GM13977 (cell line): ENCODE measurements at regions not wholly inside any gene's neighbourhood (a gene's known extent, or its start where the extent isn't known, plus 50 kb on each side); places are given as distances from the start of the nearest gene placed in this dataset.

ENCODE experiments used
- DNase-seq: peaks from one replicate; pipeline ENCODE4 v3.0.0; 2012; ENCODE audit warnings: low spot score
- in situ Hi-C: fragments of 300-500 bp; cut with MboI; formaldehyde crosslinking; loops from one replicate; pipeline ENCODE4 v1.12.0; 2022; ENCODE audit warnings: low sequenced_read_pairs, low pct_unique_long_range_greater_than_20kb, mixed read lengths, inconsistent platforms; ENCODE audit not compliant: unreplicated experiment
- TF ChIP-seq, protein P1 (sequence below): IDR thresholded peaks from 2 replicates; pipeline ENCODE4 v1.5.1; 2012; ENCODE audit warnings: mild to moderate bottlenecking, control low read depth; ENCODE audit not compliant: insufficient read depth; ENCODE audit errors: extremely low read depth, missing control alignments

DNA sequence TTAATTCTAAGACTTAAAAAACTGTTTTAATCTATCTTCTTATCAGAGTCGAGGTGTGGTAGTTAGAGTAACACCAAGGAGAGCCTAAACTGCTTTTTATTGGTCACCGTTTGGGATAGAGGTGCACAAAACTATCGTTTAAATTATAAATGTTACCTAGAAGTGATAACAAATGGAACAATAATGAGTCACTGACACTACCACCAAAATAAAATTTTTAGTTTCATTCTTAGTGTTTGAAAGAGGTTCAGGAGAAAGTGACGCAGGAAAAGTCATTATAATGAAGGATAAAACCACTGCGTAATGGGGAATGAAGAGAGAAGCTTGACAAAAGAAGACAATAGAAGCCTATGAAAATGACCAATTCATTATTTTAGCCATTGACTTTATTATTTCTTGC lies 158.2 kb downstream of the COX18 start:
- TF ChIP-seq, protein P1, sequence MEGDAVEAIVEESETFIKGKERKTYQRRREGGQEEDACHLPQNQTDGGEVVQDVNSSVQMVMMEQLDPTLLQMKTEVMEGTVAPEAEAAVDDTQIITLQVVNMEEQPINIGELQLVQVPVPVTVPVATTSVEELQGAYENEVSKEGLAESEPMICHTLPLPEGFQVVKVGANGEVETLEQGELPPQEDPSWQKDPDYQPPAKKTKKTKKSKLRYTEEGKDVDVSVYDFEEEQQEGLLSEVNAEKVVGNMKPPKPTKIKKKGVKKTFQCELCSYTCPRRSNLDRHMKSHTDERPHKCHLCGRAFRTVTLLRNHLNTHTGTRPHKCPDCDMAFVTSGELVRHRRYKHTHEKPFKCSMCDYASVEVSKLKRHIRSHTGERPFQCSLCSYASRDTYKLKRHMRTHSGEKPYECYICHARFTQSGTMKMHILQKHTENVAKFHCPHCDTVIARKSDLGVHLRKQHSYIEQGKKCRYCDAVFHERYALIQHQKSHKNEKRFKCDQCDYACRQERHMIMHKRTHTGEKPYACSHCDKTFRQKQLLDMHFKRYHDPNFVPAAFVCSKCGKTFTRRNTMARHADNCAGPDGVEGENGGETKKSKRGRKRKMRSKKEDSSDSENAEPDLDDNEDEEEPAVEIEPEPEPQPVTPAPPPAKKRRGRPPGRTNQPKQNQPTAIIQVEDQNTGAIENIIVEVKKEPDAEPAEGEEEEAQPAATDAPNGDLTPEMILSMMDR: no peak
- in situ Hi-C loops: no loop called here
- no peak for DNase-seq

DNA sequence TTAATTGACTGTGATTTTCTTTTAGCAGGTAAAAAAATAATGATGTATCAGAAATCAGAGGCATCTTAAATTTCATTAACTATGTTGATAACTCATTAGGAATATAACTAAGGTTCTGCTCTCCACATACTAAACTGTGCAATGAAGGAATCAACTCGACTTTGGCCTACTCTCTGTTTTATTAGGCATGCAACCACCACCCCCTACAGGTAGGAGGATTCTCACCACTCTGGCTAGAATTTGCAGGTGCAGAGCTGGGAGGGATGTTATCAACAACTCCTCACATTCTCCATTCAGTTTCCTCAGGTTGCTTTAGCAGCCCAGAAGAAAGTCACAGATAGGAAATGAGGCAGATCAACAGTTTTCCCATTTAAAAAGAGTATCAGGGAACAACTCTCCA lies 160.1 kb downstream of the COX18 start:
- in situ Hi-C loops: no loop called here
- TF ChIP-seq, protein P1: no peak
- no peak for DNase-seq

DNA sequence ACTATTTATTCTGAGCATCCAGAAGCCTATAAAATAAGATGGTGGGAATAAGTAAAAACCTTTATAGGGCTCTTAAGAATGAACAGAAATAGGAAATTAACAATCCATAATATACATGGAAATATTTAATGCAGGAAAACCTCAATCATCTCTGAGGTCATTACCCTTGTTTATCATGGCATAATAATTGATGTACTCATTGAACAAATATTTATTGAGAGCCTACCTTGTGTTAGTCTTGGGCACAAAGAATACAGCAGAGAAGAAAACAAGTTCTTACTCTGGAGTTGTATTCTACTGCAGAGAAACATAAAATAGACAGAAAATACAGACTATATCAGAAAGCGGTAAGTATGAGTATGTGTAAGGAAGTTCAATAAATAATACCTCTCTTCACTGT lies 167.2 kb downstream of the COX18 start:
- in situ Hi-C loops: no loop called here
- TF ChIP-seq, protein P1: no peak

DNA sequence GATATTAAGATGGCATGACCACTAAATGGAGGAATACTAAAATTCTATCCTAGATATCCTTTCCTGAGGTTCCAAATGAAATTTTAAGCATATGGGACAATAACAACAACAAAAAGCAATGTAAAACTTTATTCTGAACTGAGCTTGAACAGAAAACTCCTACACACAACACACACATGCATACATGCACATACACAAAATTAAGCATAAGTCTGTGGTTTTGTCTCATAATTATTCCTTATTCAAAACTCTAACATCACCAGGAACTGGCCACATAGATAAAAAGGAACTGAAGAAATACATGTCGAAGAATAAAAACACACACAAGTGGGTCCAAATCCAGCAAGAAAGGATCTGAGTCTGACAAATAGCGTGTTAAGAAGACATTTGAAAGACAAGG lies 168.0 kb downstream of the COX18 start:
- TF ChIP-seq, protein P1: no peak
- in situ Hi-C loops: no loop called here
- DNase-seq: no peak

More for the DNA sequence above, 167.2 kb downstream of the COX18 start:
- no peak for DNase-seq

DNA sequence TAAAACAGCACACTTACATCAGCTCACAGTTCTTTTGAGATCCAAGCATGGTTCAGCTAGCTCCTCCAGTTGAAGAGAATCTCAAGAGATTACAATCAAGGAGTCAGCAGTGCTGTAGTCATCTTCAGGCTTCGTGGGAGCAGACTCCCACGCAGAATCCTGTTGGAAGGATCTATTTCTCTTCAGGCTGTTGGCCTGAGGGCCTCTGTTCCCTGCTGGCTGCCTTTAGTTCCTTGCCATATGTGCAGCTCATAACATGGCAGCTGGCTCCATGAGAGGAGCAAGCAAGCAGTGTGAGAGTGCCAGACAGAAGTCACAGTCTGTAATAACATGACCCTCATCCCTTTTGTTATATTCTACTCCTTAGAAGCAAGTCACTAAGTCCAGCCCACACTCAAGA lies 168.6 kb downstream of the COX18 start:
- in situ Hi-C loops: no loop called here
- DNase-seq: no peak
- TF ChIP-seq, protein P1: no peak

DNA sequence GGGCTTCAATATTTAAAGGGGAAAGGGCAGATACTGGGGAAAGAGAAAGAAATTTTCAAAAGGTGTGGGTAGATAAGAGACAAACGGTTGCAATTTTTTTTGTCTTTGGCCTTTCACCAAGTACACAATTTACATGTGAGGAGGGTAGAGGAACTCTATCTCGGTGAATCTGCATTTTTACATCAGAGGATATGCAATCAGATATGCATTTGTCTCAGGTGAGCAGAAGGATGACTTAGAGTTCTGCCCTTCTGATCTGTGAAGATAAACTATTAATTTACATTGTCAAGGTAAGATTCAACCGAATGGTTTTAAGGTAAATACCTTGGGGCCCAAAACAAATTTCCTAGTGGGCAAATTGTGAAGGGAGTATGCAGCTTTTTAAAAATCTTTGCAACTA lies 169.9 kb downstream of the COX18 start:
- TF ChIP-seq, protein P1: no peak
- no peak for DNase-seq
- in situ Hi-C loops: no loop called here

DNA sequence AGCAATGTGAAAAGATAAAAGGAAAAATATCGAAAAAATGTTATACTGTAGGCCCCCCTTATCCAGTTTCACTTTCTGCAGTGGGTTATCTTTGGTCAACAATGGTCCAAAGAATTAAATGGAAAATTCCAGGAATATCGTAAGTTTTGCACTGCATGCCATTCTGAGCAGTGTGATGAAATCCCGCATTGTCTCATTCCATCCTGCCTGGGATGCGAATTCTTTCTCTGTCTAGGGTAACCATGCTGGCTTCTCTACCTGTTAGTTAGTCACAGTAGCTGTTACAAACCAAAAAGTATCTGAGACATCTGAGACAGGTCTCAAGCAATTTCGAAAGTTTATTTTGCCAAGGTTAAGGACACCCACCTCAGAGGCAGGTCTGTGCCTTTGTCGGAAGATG lies 170.3 kb downstream of the COX18 start:
- TF ChIP-seq, protein P1: no peak

More for the DNA sequence above, 170.3 kb downstream of the COX18 start:
- DNase-seq: no peak
- in situ Hi-C loops: no loop called here
